Astrocyte (in vitro differentiated cells and primary cell): ENCODE measurements at regions not wholly inside any gene's neighbourhood (a gene's known extent, or its start where the extent isn't known, plus 50 kb on each side); places are given as distances from the start of the nearest gene placed in this dataset.

Source experiments
- EZH2 ChIP-seq: IDR thresholded peaks from 2 replicates; pipeline ENCODE4 v1.6.1; 2012; ENCODE audit warnings: mild to moderate bottlenecking, low read length, inconsistent platforms; ENCODE audit not compliant: insufficient read depth
- TF ChIP-seq, protein P1 (sequence below): IDR thresholded peaks from 2 replicates; pipeline ENCODE4 v1.5.1; 2011; ENCODE audit warnings: low read depth, mild to moderate bottlenecking, inconsistent platforms, low read length, moderate library complexity; ENCODE audit not compliant: insufficient read depth

DNA sequence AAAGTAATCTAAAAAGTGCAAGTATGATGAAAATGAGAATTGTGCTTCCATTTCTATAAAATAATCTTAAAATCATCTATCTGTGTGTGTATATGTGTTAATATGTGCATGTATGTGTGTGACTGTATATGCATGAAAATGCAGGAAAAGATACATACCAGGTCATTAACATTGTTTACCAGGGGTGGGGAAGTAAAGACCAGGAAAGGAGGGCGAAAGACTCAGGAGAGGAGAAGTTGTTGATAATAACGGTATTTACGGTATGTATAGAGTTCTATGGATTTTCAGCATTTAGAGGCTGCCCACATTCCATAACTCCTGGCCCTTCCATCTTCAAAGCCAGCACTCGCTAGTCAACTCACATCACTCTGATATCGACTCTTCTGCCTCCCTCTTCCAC lies 111.0 kb upstream of the SPDL1 start:
- TF ChIP-seq, protein P1, sequence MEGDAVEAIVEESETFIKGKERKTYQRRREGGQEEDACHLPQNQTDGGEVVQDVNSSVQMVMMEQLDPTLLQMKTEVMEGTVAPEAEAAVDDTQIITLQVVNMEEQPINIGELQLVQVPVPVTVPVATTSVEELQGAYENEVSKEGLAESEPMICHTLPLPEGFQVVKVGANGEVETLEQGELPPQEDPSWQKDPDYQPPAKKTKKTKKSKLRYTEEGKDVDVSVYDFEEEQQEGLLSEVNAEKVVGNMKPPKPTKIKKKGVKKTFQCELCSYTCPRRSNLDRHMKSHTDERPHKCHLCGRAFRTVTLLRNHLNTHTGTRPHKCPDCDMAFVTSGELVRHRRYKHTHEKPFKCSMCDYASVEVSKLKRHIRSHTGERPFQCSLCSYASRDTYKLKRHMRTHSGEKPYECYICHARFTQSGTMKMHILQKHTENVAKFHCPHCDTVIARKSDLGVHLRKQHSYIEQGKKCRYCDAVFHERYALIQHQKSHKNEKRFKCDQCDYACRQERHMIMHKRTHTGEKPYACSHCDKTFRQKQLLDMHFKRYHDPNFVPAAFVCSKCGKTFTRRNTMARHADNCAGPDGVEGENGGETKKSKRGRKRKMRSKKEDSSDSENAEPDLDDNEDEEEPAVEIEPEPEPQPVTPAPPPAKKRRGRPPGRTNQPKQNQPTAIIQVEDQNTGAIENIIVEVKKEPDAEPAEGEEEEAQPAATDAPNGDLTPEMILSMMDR: no peak
- no peak for TF ChIP-seq EZH2
